ENCODE measurements at regions not wholly inside any gene's neighbourhood (a gene's known extent, or its start where the extent isn't known, plus 50 kb on each side); places are given as distances from the start of the nearest gene placed in this dataset.

DNA sequence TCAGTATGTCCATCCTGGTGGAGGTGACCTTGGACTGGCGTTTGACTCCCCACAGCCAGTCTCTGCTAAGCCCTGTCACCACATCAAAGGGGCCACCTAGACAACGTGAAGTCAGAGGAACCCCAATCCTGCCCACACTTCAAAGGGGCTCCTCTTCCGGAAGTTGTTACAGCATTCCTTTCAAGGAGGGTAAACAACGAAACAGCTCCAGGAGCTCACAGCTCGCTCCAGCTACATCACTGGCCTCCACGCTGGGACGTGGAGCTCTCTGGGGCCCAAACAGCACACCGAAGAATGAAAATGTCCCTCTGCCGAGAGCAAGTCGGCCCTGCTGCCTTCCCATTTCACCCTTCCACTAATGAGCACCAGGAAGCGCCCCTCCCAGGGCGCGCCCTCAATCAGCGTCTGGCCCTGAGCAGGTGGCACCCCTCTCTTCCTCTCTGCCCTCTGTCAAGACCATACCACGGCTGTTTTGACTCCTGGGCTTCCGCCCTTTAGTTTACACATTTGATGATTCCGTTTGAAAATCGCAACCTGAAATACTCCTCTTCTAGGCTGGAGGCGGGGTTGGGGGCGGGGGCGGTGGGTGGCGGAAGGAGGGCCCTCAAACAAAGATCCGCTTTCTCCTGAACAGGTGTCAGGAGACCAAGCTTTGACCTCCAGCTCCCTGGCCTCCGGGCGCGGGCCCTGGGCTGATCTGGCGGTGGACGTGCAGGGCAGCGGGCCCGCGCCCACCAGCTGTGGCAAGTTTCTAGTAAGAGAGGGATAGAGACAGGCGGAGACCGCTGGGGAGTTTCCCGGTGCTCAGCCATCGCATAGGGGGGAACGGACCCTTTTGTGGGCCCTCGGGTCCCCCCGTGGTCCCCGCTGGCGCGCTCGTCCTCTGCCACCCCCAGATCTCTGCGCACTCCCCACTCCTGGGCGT is 53.1 kb upstream of the KDM7A start:
- TF ChIP-seq ZNF274 (IDR thresholded peaks at IDR 0.05; ENCODE audit: low read depth, low read length) (no peak), YY1 (IDR thresholded peaks at IDR 0.05; ENCODE audit: insufficient read depth, insufficient read length) (no peak)
